H9 (cell line): ENCODE measurements at regions not wholly inside any gene's neighbourhood (a gene's known extent, or its start where the extent isn't known, plus 50 kb on each side); places are given as distances from the start of the nearest gene placed in this dataset.

Experiments
- DNase-seq: peaks from one replicate; pipeline ENCODE4 v3.0.0-alpha.2; 2017
- H2AFZ ChIP-seq: one replicate; pipeline ENCODE4 v1.6.1; 2013; ENCODE audit warnings: mild to moderate bottlenecking, low read length, control low read depth, moderate library complexity
- H2AK5ac ChIP-seq: 2 replicates; pipeline ENCODE4 v1.6.1; 2013; ENCODE audit warnings: low read length, control low read depth, mixed read lengths; ENCODE audit not compliant: insufficient read length
- H2BK120ac ChIP-seq: one replicate; pipeline ENCODE4 v1.6.1; 2013; ENCODE audit warnings: low read depth, mild to moderate bottlenecking, low read length, control low read depth, inconsistent platforms; ENCODE audit not compliant: poor library complexity, severe bottlenecking
- H2BK12ac ChIP-seq: 2 replicates; pipeline ENCODE4 v1.6.1; 2013; ENCODE audit warnings: low read length, control low read depth, mixed read lengths, low read depth; ENCODE audit not compliant: insufficient read length
- H2BK15ac ChIP-seq: 2 replicates; pipeline ENCODE4 v1.6.1; 2013; ENCODE audit warnings: low read depth, low read length, control low read depth
- H2BK20ac ChIP-seq: one replicate; pipeline ENCODE4 v1.6.1; 2013; ENCODE audit warnings: low read depth, mild to moderate bottlenecking, low read length, control low read depth, inconsistent platforms; ENCODE audit not compliant: poor library complexity, severe bottlenecking
- H2BK5ac ChIP-seq: 2 replicates; pipeline ENCODE4 v1.6.1; 2013; ENCODE audit warnings: low read length, control low read depth, mixed read lengths; ENCODE audit not compliant: insufficient read length
- H3K14ac ChIP-seq: 2 replicates; pipeline ENCODE4 v1.6.1; 2013; ENCODE audit warnings: low read length, control low read depth; ENCODE audit not compliant: insufficient read depth
- H3K18ac ChIP-seq: 2 replicates; pipeline ENCODE4 v1.6.1; 2013; ENCODE audit warnings: low read depth, mild to moderate bottlenecking, mixed read lengths, low read length, control low read depth; ENCODE audit not compliant: insufficient read length
- H3K23ac ChIP-seq: 2 replicates; pipeline ENCODE4 v1.6.1; 2013; ENCODE audit warnings: low read length, control low read depth, mixed read lengths, low read depth; ENCODE audit not compliant: insufficient read length
- H3K23me2 ChIP-seq: 2 replicates; pipeline ENCODE4 v1.6.1; 2013; ENCODE audit warnings: low read depth, mild to moderate bottlenecking, mixed read lengths, low read length, control low read depth; ENCODE audit not compliant: insufficient read length, poor library complexity, severe bottlenecking
- H3K27ac ChIP-seq: 2 replicates; pipeline ENCODE4 v1.5.1; 2013; ENCODE audit warnings: low read length, control low read depth, mixed read lengths, low read depth; ENCODE audit not compliant: insufficient read length
- H3K27me3 ChIP-seq: 2 replicates; pipeline ENCODE4 v1.6.1; 2013; ENCODE audit warnings: low read length, control low read depth, inconsistent platforms; ENCODE audit not compliant: insufficient read depth
- H3K4ac ChIP-seq: 2 replicates; pipeline ENCODE4 v1.6.1; 2013; ENCODE audit warnings: low read depth, mild to moderate bottlenecking, control low read depth, inconsistent platforms, low read length, moderate library complexity
- H3K4me1 ChIP-seq: 2 replicates; pipeline ENCODE4 v1.6.1; 2013; ENCODE audit warnings: low read length, control low read depth, inconsistent platforms; ENCODE audit not compliant: insufficient read depth
- H3K4me2 ChIP-seq: 2 replicates; pipeline ENCODE4 v1.6.1; 2013; ENCODE audit warnings: low read length, control low read depth, mixed read lengths; ENCODE audit not compliant: insufficient read length, insufficient read depth
- H3K56ac ChIP-seq: 2 replicates; pipeline ENCODE4 v1.6.1; 2013; ENCODE audit warnings: low read depth, mild to moderate bottlenecking, mixed read lengths, low read length, control low read depth; ENCODE audit not compliant: insufficient read length
- H3K79me1 ChIP-seq: 2 replicates; pipeline ENCODE4 v1.6.1; 2013; ENCODE audit warnings: low read depth, mild to moderate bottlenecking, moderate library complexity, low read length, control low read depth, inconsistent platforms; ENCODE audit not compliant: insufficient read depth, poor library complexity, severe bottlenecking
- H3K79me2 ChIP-seq: 2 replicates; pipeline ENCODE4 v1.6.1; 2013; ENCODE audit warnings: low read length, control low read depth, inconsistent platforms; ENCODE audit not compliant: insufficient read depth
- H3K9ac ChIP-seq: 2 replicates; pipeline ENCODE4 v1.6.1; 2013; ENCODE audit warnings: low read length, control low read depth, mixed read lengths; ENCODE audit not compliant: insufficient read length; ENCODE audit errors: extremely low read depth
- H3K9me3 ChIP-seq: one replicate; pipeline ENCODE4 v1.6.1; 2013; ENCODE audit warnings: low read depth, low read length, inconsistent platforms; ENCODE audit not compliant: control insufficient read depth
- H3T11ph ChIP-seq: one replicate; pipeline ENCODE4 v1.6.1; 2013; ENCODE audit warnings: mild to moderate bottlenecking, low read length, control low read depth, inconsistent platforms
- H4K20me1 ChIP-seq: one replicate; pipeline ENCODE4 v1.6.1; 2013; ENCODE audit not compliant: control insufficient read depth, insufficient read length, insufficient read depth
- H4K5ac ChIP-seq: 2 replicates; pipeline ENCODE4 v1.6.1; 2013; ENCODE audit warnings: low read depth, mild to moderate bottlenecking, mixed read lengths, low read length, control low read depth; ENCODE audit not compliant: insufficient read length
- H4K8ac ChIP-seq: replicated peaks from 2 replicates; pipeline ENCODE4 v1.6.1; 2013; ENCODE audit warnings: low read length, control low read depth, mixed read lengths, low read depth; ENCODE audit not compliant: insufficient read length
- H4K91ac ChIP-seq: 2 replicates; pipeline ENCODE4 v1.6.1; 2013; ENCODE audit warnings: low read depth, mild to moderate bottlenecking, moderate library complexity, mixed read lengths, low read length, control low read depth; ENCODE audit not compliant: insufficient read length
- H3K27ac Mint-ChIP-seq, 3 experiments: 2 replicates in 2 of 3; 3 replicates in 1 of 3; pipeline ENCODE4 v1.8.0; 2020 to 2021; ENCODE audit warnings: mixed read lengths in 3 of 3, mild to moderate bottlenecking in 1 of 3, moderate library complexity in 1 of 3
- H3K27me3 Mint-ChIP-seq: 2 replicates; pipeline ENCODE4 v1.8.0; 2021; ENCODE audit warnings: low read depth, mild to moderate bottlenecking, moderate library complexity, mixed read lengths
- H3K36me3 Mint-ChIP-seq, 3 experiments: 2 replicates in 2 of 3; 3 replicates in 1 of 3; pipeline ENCODE4 v1.8.0; 2020 to 2021; ENCODE audit warnings: low read depth in 3 of 3, mixed read lengths in 3 of 3; ENCODE audit not compliant: insufficient read depth in 1 of 3
- H3K4me1 Mint-ChIP-seq, 2 experiments: 2 replicates each; pipeline ENCODE4 v1.8.0; 2020; ENCODE audit warnings: mixed read lengths in 2 of 2
- H3K4me3 Mint-ChIP-seq, 2 experiments: 2 replicates in 1 of 2; 3 replicates in 1 of 2; pipeline ENCODE4 v1.8.0; 2020 to 2021; ENCODE audit warnings: mild to moderate bottlenecking in 2 of 2, mixed read lengths in 2 of 2, moderate library complexity in 1 of 2
- H3K9me3 Mint-ChIP-seq, 2 experiments: 2 replicates in 1 of 2; 3 replicates in 1 of 2; pipeline ENCODE4 v1.8.0; 2020; ENCODE audit warnings: mild to moderate bottlenecking in 2 of 2, mixed read lengths in 2 of 2, moderate library complexity in 1 of 2
- CTCF ChIP-seq: fragments of 200-600 bp; sonication (generic); conservative IDR thresholded peaks from 3 replicates; pipeline ENCODE4 v1.8.0; 2021; ENCODE audit warnings: antibody characterized with exemption, mild to moderate bottlenecking
- WGBS: extraction: QIAGEN DNeasy Blood & Tissue Kit; methylation state at CpG from one replicate; pipeline ENCODE4 v1.1.7; 2013; ENCODE audit warnings: missing lambda C conversion rate, low lambda C conversion rate, mixed read lengths; ENCODE audit not compliant: insufficient read length; ENCODE audit errors: extremely low coverage; 5-methylcytosine and 5-hydroxymethylcytosine counted together

DNA sequence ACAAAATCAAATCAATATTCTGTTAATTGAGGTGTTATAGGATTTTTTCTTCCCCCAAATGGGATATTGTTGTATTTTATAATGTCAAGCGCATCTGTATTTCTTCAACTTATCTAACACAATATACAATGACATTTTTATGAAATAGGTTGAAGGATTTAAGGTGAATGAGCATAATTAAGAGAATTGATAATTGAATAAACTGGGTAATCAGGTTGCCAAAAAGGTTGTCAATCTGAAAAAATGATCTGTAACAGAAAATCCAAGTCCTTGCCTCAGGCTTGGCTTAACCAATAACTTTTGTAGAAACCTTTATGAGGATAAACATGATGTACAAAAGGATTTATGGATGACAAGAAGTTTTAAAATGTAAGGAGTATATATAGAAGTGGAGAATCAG is 1101.7 kb upstream of the EYS start:
- Histone ChIP-seq H3K4me1 (no peaks in the 10 kb centered on the region), H3K79me2 (no peaks in the 10 kb centered on the region), H3K23me2 (no peaks in the 10 kb centered on the region), H4K5ac (no peak overlapping the region), H3K23ac (no peak overlapping the region), H4K8ac (no peak overlapping the region), H3K14ac (no peak overlapping the region), H2AFZ (no peak overlapping the region), H3K56ac (no peak overlapping the region), H3K79me1 (no peaks in the 10 kb centered on the region), H2BK20ac (no peak overlapping the region), H2BK5ac (no peak overlapping the region), H3K9me3 (no peaks in the 10 kb centered on the region), H4K91ac (no peak overlapping the region), H2BK12ac (no peak overlapping the region), H3T11ph (no peak overlapping the region), H3K9ac (no peak overlapping the region), H3K4me2 (no peak overlapping the region), H4K20me1 (no peaks in the 10 kb centered on the region), H3K27me3 (no peaks in the 10 kb centered on the region), H3K18ac (no peak overlapping the region), H2BK120ac (no peak overlapping the region), H2BK15ac (no peak overlapping the region), H3K27ac (no peak overlapping the region), H2AK5ac (no peak overlapping the region), H3K4ac (no peak overlapping the region)
- H3K4me1 Mint-ChIP-seq, result no peaks in the 10 kb centered on the region
- H3K9me3 Mint-ChIP-seq, result no peaks in the 10 kb centered on the region
- no peak overlapping the region for H3K4me3 Mint-ChIP-seq
- no peak overlapping the region for H3K27ac Mint-ChIP-seq
- WGBS, result no CpG with 5 or more reads among the region's 1 CpG
- no peaks in the 10 kb centered on the region for H3K27me3 Mint-ChIP-seq
- no peaks in the 10 kb centered on the region for H3K36me3 Mint-ChIP-seq
- no peak for DNase-seq
- no peak for TF ChIP-seq CTCF
